Mucosa of rectum (tissue), 2 donors: ENCODE measurements at regions not wholly inside any gene's neighbourhood (a gene's known extent, or its start where the extent isn't known, plus 50 kb on each side); places are given as distances from the start of the nearest gene placed in this dataset.

Experiments
- H3K27ac ChIP-seq, 2 donors: one replicate each; pipeline ENCODE4 v1.7.0; 2013; ENCODE audit warnings: inconsistent platforms in 2 of 2, low read depth in 2 of 2, low read length in 2 of 2
- H3K27me3 ChIP-seq, 2 donors: one replicate each; pipeline ENCODE4 v1.7.0; 2013; ENCODE audit warnings: low read length in 2 of 2; ENCODE audit not compliant: control insufficient read depth in 2 of 2, insufficient read depth in 2 of 2
- H3K36me3 ChIP-seq, 2 donors: one replicate each; pipeline ENCODE4 v1.7.0; 2013; ENCODE audit warnings: low read length in 2 of 2; ENCODE audit not compliant: control insufficient read depth in 2 of 2, insufficient read depth in 2 of 2
- H3K4me1 ChIP-seq, 2 donors: one replicate each; pipeline ENCODE4 v1.7.0; 2013; ENCODE audit warnings: low read length in 2 of 2, mild to moderate bottlenecking in 1 of 2; ENCODE audit not compliant: control insufficient read depth in 2 of 2, insufficient read depth in 2 of 2
- H3K4me3 ChIP-seq, 2 donors: one replicate each; pipeline ENCODE4 v1.7.0; 2013; ENCODE audit warnings: low read length in 2 of 2
- H3K9ac ChIP-seq, 2 donors: one replicate each; pipeline ENCODE4 v1.7.0; 2013; ENCODE audit warnings: low read length in 2 of 2, low read depth in 1 of 2, mild to moderate bottlenecking in 1 of 2
- H3K9me3 ChIP-seq, 2 donors: one replicate each; pipeline ENCODE4 v1.7.0; 2013; ENCODE audit warnings: low read length in 2 of 2; ENCODE audit not compliant: control insufficient read depth in 2 of 2
- donor health status: healthy.
- donor health status: Normal muscosa, but diverticular disease.

- H3K9me3 ChIP-seq, result peaks cover 2 to 17% of the 10 kb centered on the region in 2 donors
- no peaks in the 10 kb centered on the region for H3K27me3 ChIP-seq
- H3K9ac ChIP-seq, result no peak overlapping the region
- no peak overlapping the region for H3K27ac ChIP-seq
- no peaks in the 10 kb centered on the region for H3K4me1 ChIP-seq
- no peaks in the 10 kb centered on the region for H3K36me3 ChIP-seq
- no peak overlapping the region for H3K4me3 ChIP-seq
Measured at GRCh38 chr19:27580906-27581305, 1632.0 kb downstream of the UQCRFS1 start.
